Adrenal gland (tissue), 9 donors: ENCODE measurements at regions not wholly inside any gene's neighbourhood (a gene's known extent, or its start where the extent isn't known, plus 50 kb on each side); places are given as distances from the start of the nearest gene placed in this dataset.

Experiments
- DNase-seq, 7 donors: peaks; one replicate each; pipeline ENCODE4 v3.0.0-alpha.2; 2019 to 2020
- H3K27ac ChIP-seq, 5 donors: fragments of 200-600 bp; sonication (generic) in 4 of 5; 1 replicate in 3 of 5; 2 replicates in 2 of 5; pipeline versions ENCODE4 v1.5.1 to v1.8.0; 2016 to 2020; ENCODE audit warnings: mild to moderate bottlenecking in 1 of 5
- H3K27me3 ChIP-seq: fragments of 200-600 bp; 2 replicates; pipeline ENCODE4 v1.8.0; 2021
- H3K36me3 ChIP-seq, 2 donors: fragments of 200-600 bp; replicated peaks in 1 of 2; 1 replicate in 1 of 2; 2 replicates in 1 of 2; pipeline versions ENCODE4 v1.5.1 to v1.8.0; 2018 to 2022
- H3K4me1 ChIP-seq, 2 donors: fragments of 200-600 bp; replicated peaks in 1 of 2; 1 replicate in 1 of 2; 2 replicates in 1 of 2; pipeline versions ENCODE4 v1.5.1 to v1.8.0; 2018 to 2021
- H3K4me3 ChIP-seq, 4 donors: fragments of 200-600 bp; sonication (generic) in 3 of 4; one replicate each; pipeline ENCODE4 v1.5.1; 2016 to 2018
- H3K9me3 ChIP-seq, 3 donors: fragments of 200-600 bp; sonication (generic) in 1 of 3; replicated peaks in 1 of 3; 1 replicate in 2 of 3; 2 replicates in 1 of 3; pipeline versions ENCODE4 v1.5.1 to v1.8.0; 2016 to 2021
- CTCF ChIP-seq, 6 experiments: fragments of 450-650 bp in 4 of 6; fragments of 200-600 bp in 2 of 6; sonication (generic) in 1 of 6; IDR thresholded peaks; 1 replicate in 5 of 6; 2 replicates in 1 of 6; pipeline versions ENCODE4 v1.5.1 to v1.8.0; 2016 to 2021; ENCODE audit warnings: antibody characterized with exemption in 6 of 6, mild to moderate bottlenecking in 2 of 6, moderate library complexity in 1 of 6
- POLR2A ChIP-seq, 2 donors: fragments of 450-650 bp; IDR thresholded peaks; one replicate each; pipeline ENCODE4 v1.6.1; 2017; ENCODE audit warnings: antibody characterized with exemption in 2 of 2, mild to moderate bottlenecking in 2 of 2, moderate library complexity in 1 of 2
- whole genome bisulfite sequencing, 4 donors: extraction: QIAGEN DNeasy Blood & Tissue Kit in 2 of 4; methylation state at CpG; one replicate each; pipeline versions ENCODE4 v1.1.5 to v1.1.7; 2013 to 2017; 5-methylcytosine and 5-hydroxymethylcytosine counted together
- intact Hi-C, 2 donors: fragments of 100-400 bp; cut with DNase I; formaldehyde crosslinking; loops; one replicate each; pipeline versions ENCODE4 v1.14.1 to v1.15.0; 2022 to 2023
- donor health status: healthy with polysubstance abuse.
- donor health status: Bipolar disorder and iron deficiency.
- donor health status: DM: yes; HTN: yes; CAD: no.
- donor health status: DM: no; HTN: no; CAD: no.
- donor health status: DM: no; HTN: no; CAD: no.

- Histone ChIP-seq H3K36me3 (no peaks in the 10 kb centered on the region), H3K9me3 (no peaks in the 10 kb centered on the region), H3K4me1 (no peaks in the 10 kb centered on the region), H3K4me3 (no peak overlapping the region), H3K27ac (no peak overlapping the region), H3K27me3 (no peaks in the 10 kb centered on the region)
- WGBS, 4 donors = 75 to 84% (median 78%) methylated on average over 1 of the region's 1 CpG
- no peak for DNase-seq
- TF ChIP-seq POLR2A (IDR thresholded peaks at IDR 0.05) = no peak
- no peak for TF ChIP-seq CTCF (IDR thresholded peaks at IDR 0.05)
- intact Hi-C loops = no loop called here
These were observed 392.8 kb downstream of the KCNJ2 start for GRCh38 chr17:70562137-70562536.

GRCh38 chr17:70563281-70563820 is 394.0 kb downstream of the KCNJ2 start:
- no peak overlapping the region for H3K4me3 ChIP-seq
- no peak for TF ChIP-seq POLR2A (IDR thresholded peaks at IDR 0.05)
- no peak for TF ChIP-seq CTCF (IDR thresholded peaks at IDR 0.05)
- no peaks in the 10 kb centered on the region for H3K9me3 ChIP-seq
- intact Hi-C loops = no loop called here
- no peaks in the 10 kb centered on the region for H3K4me1 ChIP-seq
- no peaks in the 10 kb centered on the region for H3K36me3 ChIP-seq
- H3K27ac ChIP-seq = no peak overlapping the region
- no peaks in the 10 kb centered on the region for H3K27me3 ChIP-seq
- 49 to 60% (median 60%) methylated on average over 2 of the region's 2 CpGs for WGBS, 4 donors
- DNase-seq = no peak

GRCh38 chr17:70564006-70564620 is 394.8 kb downstream of the KCNJ2 start:
- Histone ChIP-seq H3K36me3 (no peaks in the 10 kb centered on the region), H3K9me3 (no peaks in the 10 kb centered on the region), H3K27ac (no peak overlapping the region), H3K4me1 (no peaks in the 10 kb centered on the region), H3K27me3 (no peaks in the 10 kb centered on the region), H3K4me3 (no peak overlapping the region)
- no peak for DNase-seq
- TF ChIP-seq POLR2A (IDR thresholded peaks at IDR 0.05) = no peak
- no peak for TF ChIP-seq CTCF (IDR thresholded peaks at IDR 0.05)
- WGBS, 4 donors = 75 to 88% (median 79%) methylated on average over 2 of the region's 2 CpGs
- intact Hi-C loops = no loop called here

GRCh38 chr17:70569128-70569527 is 399.8 kb downstream of the KCNJ2 start:
- intact Hi-C loops = no loop called here
- Histone ChIP-seq H3K36me3 (no peaks in the 10 kb centered on the region), H3K27me3 (no peaks in the 10 kb centered on the region), H3K9me3 (no peaks in the 10 kb centered on the region), H3K27ac (no peak overlapping the region), H3K4me1 (no peaks in the 10 kb centered on the region), H3K4me3 (no peak overlapping the region)
- TF ChIP-seq POLR2A (IDR thresholded peaks at IDR 0.05) (no peak), CTCF (IDR thresholded peaks at IDR 0.05) (no peak)
- WGBS, 4 donors = 73 to 84% (median 79%) methylated on average over 1 of the region's 1 CpG
- no peak for DNase-seq
